ENCODE measurements at regions not wholly inside any gene's neighbourhood (a gene's known extent, or its start where the extent isn't known, plus 50 kb on each side); places are given as distances from the start of the nearest gene placed in this dataset.
"Not testable (repeated sequence)": the region's sequence is repeated elsewhere in the genome, so short reads cannot be mapped to it uniquely, and the experiment has no call there.

- DNase-seq, result no peak
Observed at GRCh38 chr13:38415233-38415632, 65.6 kb downstream of the UFM1 start.

GRCh38 chr13:38417241-38417640 lies 67.6 kb downstream of the UFM1 start:
- no peak for DNase-seq

- DNase-seq, result no peak
Observed at GRCh38 chr13:38417727-38418126, 68.1 kb downstream of the UFM1 start.

DNA sequence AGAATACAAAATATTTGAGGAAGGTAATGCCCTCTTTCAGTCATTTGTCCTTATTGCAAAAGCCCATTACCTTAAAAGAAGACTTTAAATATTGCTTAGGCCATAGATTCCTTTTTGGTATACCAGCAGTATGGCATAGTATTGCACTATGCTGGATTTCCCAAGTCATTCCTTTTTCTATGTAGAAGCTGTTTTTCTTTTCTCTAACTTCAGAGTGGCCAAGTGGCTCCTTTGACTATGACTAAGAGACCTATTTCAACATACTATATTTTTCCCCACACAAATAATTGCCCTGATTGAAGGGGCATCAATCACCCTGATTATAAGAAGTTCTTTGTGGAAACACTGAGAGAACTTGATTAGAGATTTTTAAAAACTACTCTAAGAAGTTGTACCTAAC lies 68.6 kb downstream of the UFM1 start:
- DNase-seq, result no peak

- no peak for DNase-seq
Observed at GRCh38 chr13:38419312-38419873, 69.7 kb downstream of the UFM1 start.

- DNase-seq, result no peak
Observed at GRCh38 chr13:38421590-38422560, 72.2 kb downstream of the UFM1 start.

GRCh38 chr13:38429916-38430315 lies 80.3 kb downstream of the UFM1 start:
- no peak for DNase-seq

GRCh38 chr13:38430796-38431195 lies 81.1 kb downstream of the UFM1 start:
- no peak for DNase-seq

GRCh38 chr13:38440666-38441065 lies 91.0 kb downstream of the UFM1 start:
- no peak for DNase-seq

GRCh38 chr13:38444904-38445303 lies 95.3 kb downstream of the UFM1 start:
- no peak for DNase-seq

DNA sequence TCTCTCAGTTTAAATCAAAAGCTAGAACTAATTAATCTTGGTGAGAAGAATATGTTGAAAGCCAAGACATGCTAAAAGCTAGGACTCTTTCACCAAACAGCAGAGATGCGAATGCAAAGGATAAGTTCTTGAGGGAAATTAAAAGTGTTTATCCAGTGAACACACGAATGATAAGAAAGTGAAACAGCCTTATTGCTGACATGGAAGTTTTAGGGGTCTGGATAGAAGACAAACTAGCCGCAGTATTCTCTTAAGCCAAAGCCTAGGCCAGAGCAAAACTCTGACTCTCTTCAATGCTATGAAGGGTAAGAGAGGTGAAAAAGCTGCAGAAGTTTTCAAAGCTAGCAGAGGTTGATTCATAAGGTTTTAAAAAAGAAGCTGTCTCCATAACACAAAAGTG lies 103.0 kb downstream of the UFM1 start:
- DNase-seq, result no peak

DNA sequence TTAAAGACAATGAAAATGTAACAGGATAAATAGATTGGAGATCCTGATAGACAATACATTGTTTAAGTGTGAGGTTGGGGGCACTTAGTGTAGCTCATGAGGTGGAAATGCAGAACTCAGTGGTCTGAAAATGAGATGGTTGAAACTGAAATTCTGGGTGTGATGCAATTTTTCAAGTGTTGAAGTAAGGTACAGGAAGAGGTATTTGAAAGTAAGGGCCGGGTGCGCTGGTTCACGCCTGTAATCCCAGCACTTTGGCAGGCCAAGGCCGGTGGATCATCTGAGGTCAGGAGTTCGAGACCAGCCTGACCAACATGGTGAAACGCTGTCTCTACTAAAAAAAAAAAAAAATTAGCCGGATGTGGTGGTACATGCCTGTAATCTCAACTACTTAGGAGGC lies 113.0 kb downstream of the UFM1 start:
- no peak for DNase-seq

- no peak for DNase-seq
Observed at GRCh38 chr13:38463048-38463447, 113.4 kb downstream of the UFM1 start.

DNA sequence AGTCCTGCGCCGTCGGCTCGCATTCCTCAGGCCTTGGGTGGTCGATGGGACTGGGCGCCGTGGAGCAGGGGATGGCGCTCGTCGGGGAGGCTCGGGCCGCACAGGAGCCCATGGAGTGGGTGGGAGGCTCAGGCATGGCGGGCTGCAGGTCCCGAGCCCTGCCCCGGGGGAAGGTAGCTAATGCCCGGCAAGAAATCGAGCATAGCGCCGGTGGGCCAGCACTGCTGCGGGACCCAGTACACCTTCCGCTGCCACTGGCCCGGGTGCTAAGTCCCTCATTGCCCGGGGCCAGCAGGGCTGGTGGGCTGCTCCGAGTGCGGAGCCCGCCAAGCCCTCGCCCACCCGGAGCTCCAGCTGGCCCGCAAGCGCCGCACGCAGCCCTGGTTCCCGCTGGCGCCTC lies 122.8 kb downstream of the UFM1 start:
- not testable (repeated sequence) for DNase-seq

DNA sequence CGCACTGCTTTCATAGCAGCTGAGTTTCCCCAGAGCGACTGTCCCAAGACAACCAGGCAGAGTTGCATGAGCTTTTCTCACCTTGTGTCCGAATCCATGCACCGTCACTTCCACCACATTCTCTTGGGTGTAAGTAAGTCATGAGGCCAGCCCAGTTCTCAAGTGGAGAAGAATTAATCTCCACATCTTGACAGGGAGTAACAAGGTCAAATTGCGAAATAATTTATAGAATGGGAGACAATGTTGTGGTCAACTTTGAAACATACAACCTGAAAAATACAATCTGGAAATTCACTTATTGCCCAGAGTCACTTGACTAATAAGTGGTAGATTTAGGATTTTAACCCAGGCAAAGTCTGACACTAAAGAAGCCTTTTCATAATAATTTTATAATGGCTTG lies 123.7 kb downstream of the UFM1 start:
- no peak for DNase-seq

GRCh38 chr13:38477676-38478075 lies 128.0 kb downstream of the UFM1 start:
- no peak for DNase-seq

DNA sequence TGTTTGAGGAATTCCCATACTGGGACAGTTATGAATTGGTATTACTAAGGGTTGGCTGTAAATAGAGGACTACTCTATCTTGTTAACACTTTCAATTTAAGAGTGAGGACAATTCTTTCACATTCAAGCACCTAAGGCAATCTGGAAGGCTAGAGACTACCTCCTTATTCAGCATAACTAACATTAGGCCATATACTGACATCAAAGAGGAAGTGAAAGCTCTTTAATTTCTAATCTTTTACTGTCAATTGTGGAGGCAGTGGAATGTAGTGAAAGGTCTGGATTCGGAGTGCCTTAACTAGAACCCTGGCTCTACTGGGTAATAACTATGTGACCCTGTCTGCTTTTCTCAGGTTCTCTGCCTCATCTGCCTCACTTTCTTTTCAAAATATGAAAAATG lies 134.0 kb downstream of the UFM1 start:
- no peak for DNase-seq

DNA sequence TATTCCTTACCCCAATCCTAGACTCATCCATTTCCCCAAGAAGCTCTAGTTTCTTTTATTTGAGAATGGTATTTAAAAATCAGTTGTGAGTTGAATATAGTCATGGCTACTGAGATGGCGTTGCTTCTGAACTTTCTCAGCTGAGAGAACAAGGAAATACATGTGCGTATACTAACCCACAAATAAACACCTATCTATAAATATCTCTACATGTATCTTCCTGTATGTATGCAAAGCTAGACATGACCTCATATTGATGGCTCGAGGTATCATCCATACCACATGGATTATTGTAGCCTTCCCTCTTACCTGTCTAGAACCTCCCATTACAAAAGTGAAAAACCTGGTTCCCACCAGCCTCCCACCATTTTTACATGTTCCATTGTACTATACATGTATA lies 141.0 kb downstream of the UFM1 start:
- no peak for DNase-seq

- no peak for DNase-seq
Observed at GRCh38 chr13:38494445-38494844, 144.8 kb downstream of the UFM1 start.

GRCh38 chr13:38496917-38497316 lies 147.3 kb downstream of the UFM1 start:
- no peak for DNase-seq

DNA sequence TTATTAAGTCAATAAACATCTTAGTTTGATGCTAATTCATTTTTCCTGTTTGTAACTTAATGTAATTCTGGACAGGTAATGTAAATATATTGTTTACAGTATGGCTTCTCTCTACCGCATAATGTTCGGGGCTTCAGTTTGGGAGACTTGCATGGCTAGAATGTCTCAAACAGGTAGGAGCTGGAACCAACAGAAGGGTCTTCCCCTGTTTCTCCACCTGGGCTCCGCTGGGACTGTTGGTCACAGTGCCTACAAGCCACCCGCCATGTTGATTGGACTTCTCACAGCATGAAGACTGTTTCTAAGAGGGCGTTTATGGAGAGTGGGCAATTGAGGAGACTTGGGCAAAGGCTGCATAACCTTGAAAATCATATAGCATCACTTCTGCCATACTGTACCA lies 148.6 kb downstream of the UFM1 start:
- no peak for DNase-seq

DNA sequence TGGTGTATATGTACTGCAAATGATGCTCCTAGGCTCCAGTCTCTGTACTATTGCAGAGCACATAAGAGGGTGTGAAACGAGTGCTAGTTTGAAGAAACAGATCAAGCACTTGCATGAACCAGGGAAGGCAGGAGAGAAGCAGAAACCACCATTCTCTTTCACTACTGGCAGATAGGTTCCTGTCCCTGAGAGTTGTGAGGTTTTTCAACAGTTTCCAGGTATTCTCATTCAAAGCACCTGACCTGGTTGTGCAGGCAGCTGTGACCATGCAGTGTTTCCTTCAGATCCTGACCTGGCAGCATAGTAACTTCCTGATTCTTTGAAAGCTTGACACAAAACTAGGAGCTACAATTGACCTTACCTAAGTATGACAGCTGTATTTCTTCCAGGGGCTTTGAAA lies 164.9 kb downstream of the UFM1 start:
- DNase-seq, result no peak

- DNase-seq, result no peak
Observed at GRCh38 chr13:38518328-38518727, 168.5 kb upstream of the FREM2 start.

GRCh38 chr13:38519229-38519911 lies 167.5 kb upstream of the FREM2 start:
- DNase-seq, result no peak

All from GOT3 (cell line).